H1 (cell line): ENCODE measurements at regions not wholly inside any gene's neighbourhood (a gene's known extent, or its start where the extent isn't known, plus 50 kb on each side); places are given as distances from the start of the nearest gene placed in this dataset.
A peak's percentile ranks its signal among the peaks of the same experiment; 100 is the strongest.

Experiments used
- CTCF ChIA-PET: fragments of 300-600 bp; sonication (Branson Sonifier 250); formaldehyde crosslinking; loops from one replicate; lab custom pipeline; 2021; ENCODE audit not compliant: partially characterized antibody; lab: Charles Lee
- POLR2A ChIA-PET: fragments of 300-600 bp; sonication (Branson Sonifier 250); formaldehyde crosslinking; loops from one replicate; lab custom pipeline; 2021; ENCODE audit warnings: inconsistent platforms; ENCODE audit not compliant: partially characterized antibody; lab: Charles Lee
- DNase-seq, 2 experiments: peaks; one replicate each; pipeline versions ENCODE4 v3.0.0 to v3.0.0-alpha.2; 2010 to 2022; ENCODE audit warnings: low spot score in 2 of 2, low read depth in 1 of 2, mixed read lengths in 1 of 2
- FAIRE-seq: peaks from 2 replicates; lab custom pipeline; 2011; peaks lifted over from hg19 to GRCh38; lab: Jason Lieb, UNC
- H2AFZ ChIP-seq: 2 replicates; pipeline ENCODE4 v1.8.1; 2012; ENCODE audit warnings: low read length, inconsistent platforms
- H2AK5ac ChIP-seq: 2 replicates; pipeline ENCODE4 v1.6.1; 2013; ENCODE audit warnings: low read depth, low read length
- H2BK120ac ChIP-seq: replicated peaks from 2 replicates; pipeline ENCODE3; 2013; ENCODE audit warnings: low read depth, low read length, inconsistent platforms
- H2BK12ac ChIP-seq: 2 replicates; pipeline ENCODE4 v1.6.1; 2013; ENCODE audit warnings: low read depth, low read length
- H2BK15ac ChIP-seq: 2 replicates; pipeline ENCODE4 v1.6.1; 2013; ENCODE audit warnings: low read length
- H2BK20ac ChIP-seq: 2 replicates; pipeline ENCODE4 v1.6.1; 2013; ENCODE audit warnings: low read length
- H2BK5ac ChIP-seq: 2 replicates; pipeline ENCODE4 v1.6.1; 2013; ENCODE audit warnings: low read depth, low read length
- H3K14ac ChIP-seq: 2 replicates; pipeline ENCODE4 v1.6.1; 2013; ENCODE audit warnings: inconsistent platforms; ENCODE audit not compliant: insufficient read length
- H3K18ac ChIP-seq: 2 replicates; pipeline ENCODE4 v1.6.1; 2013; ENCODE audit warnings: low read length; ENCODE audit errors: extremely low read depth
- H3K23ac ChIP-seq: 2 replicates; pipeline ENCODE4 v1.6.1; 2013; ENCODE audit warnings: inconsistent platforms; ENCODE audit not compliant: insufficient read length
- H3K23me2 ChIP-seq: 2 replicates; pipeline ENCODE4 v1.6.1; 2013; ENCODE audit warnings: low read depth, low read length
- H3K27ac ChIP-seq: 2 replicates; pipeline ENCODE4 v1.6.1; 2011; ENCODE audit warnings: low read depth, low read length, inconsistent platforms
- H3K27me3 ChIP-seq, 4 experiments: replicated peaks in 1 of 4; 1 replicate in 1 of 4; 2 replicates in 3 of 4; pipeline versions ENCODE4 v1.6.1 to v1.8.1; 2011 to 2013; ENCODE audit warnings: low read length in 3 of 4, mild to moderate bottlenecking in 3 of 4, inconsistent platforms in 2 of 4, mixed read lengths in 2 of 4, moderate library complexity in 1 of 4; ENCODE audit not compliant: control insufficient read depth in 3 of 4, insufficient read depth in 3 of 4; ENCODE audit errors: extremely low read depth in 1 of 4
- H3K36me3 ChIP-seq, 4 experiments: 2 replicates each; pipeline versions ENCODE4 v1.6.1 to v1.8.1; 2011 to 2013; ENCODE audit warnings: mild to moderate bottlenecking in 4 of 4, low read length in 3 of 4, moderate library complexity in 2 of 4, control low read depth in 1 of 4, inconsistent platforms in 1 of 4; ENCODE audit not compliant: insufficient read depth in 4 of 4, control insufficient read depth in 2 of 4
- H3K4ac ChIP-seq: replicated peaks from 2 replicates; pipeline ENCODE3; 2013; ENCODE audit warnings: low read length, low read depth, mixed read lengths, inconsistent platforms; ENCODE audit not compliant: insufficient read length
- H3K4me1 ChIP-seq, 4 experiments: replicated peaks in 1 of 4; 1 replicate in 1 of 4; 2 replicates in 3 of 4; pipeline versions ENCODE4 v1.6.1 to v1.8.1; 2011 to 2013; ENCODE audit warnings: low read length in 3 of 4, inconsistent platforms in 2 of 4, mixed read lengths in 1 of 4; ENCODE audit not compliant: insufficient read depth in 4 of 4, control insufficient read depth in 3 of 4
- H3K4me2 ChIP-seq, 2 experiments: 2 replicates each; pipeline versions ENCODE4 v1.6.1 to v1.8.1; 2011 to 2013; ENCODE audit warnings: low read depth in 2 of 2, low read length in 2 of 2, control low read depth in 1 of 2, inconsistent platforms in 1 of 2, mild to moderate bottlenecking in 1 of 2; ENCODE audit not compliant: insufficient read depth in 1 of 2
- H3K4me3 ChIP-seq, 4 experiments: fragments of 200-600, 300-600 bp in 1 of 4; sonication (generic), shearing (Covaris generic), sonication (Bioruptor Twin) in 1 of 4; 2 replicates each; pipeline versions ENCODE4 v1.5.1 to v1.8.1; 2011 to 2016; ENCODE audit warnings: low read length in 4 of 4, low read depth in 3 of 4, control low read depth in 2 of 4, inconsistent platforms in 2 of 4, mild to moderate bottlenecking in 2 of 4, mixed read lengths in 1 of 4, moderate library complexity in 1 of 4; ENCODE audit not compliant: insufficient read depth in 2 of 4; ENCODE audit errors: extremely low read depth in 1 of 4
- H3K56ac ChIP-seq: replicated peaks from 2 replicates; pipeline ENCODE3; 2013; ENCODE audit warnings: low read depth, mild to moderate bottlenecking, mixed read lengths, low read length, inconsistent platforms; ENCODE audit not compliant: insufficient read length
- H3K79me1 ChIP-seq: 2 replicates; pipeline ENCODE4 v1.6.1; 2013; ENCODE audit warnings: low read depth, low read length, control low read depth
- H3K79me2 ChIP-seq, 2 experiments: 2 replicates each; pipeline versions ENCODE4 v1.6.1 to v1.8.1; 2012 to 2013; ENCODE audit warnings: low read length in 2 of 2, mild to moderate bottlenecking in 2 of 2, inconsistent platforms in 1 of 2; ENCODE audit not compliant: insufficient read depth in 2 of 2, control insufficient read depth in 1 of 2
- H3K9ac ChIP-seq, 4 experiments: replicated peaks in 1 of 4; 1 replicate in 1 of 4; 2 replicates in 3 of 4; pipeline versions ENCODE4 v1.6.1 to v1.8.1; 2011 to 2013; ENCODE audit warnings: low read depth in 3 of 4, low read length in 3 of 4, control low read depth in 2 of 4, mild to moderate bottlenecking in 2 of 4, moderate library complexity in 2 of 4, inconsistent platforms in 1 of 4; ENCODE audit errors: extremely low read depth in 1 of 4
- H3K9me3 ChIP-seq, 2 experiments: 2 replicates each; pipeline versions ENCODE4 v1.6.1 to v1.8.1; 2012 to 2013; ENCODE audit warnings: mild to moderate bottlenecking in 2 of 2, moderate library complexity in 2 of 2, control low read depth in 1 of 2, inconsistent platforms in 1 of 2, low read depth in 1 of 2, low read length in 1 of 2, mixed read lengths in 1 of 2; ENCODE audit not compliant: insufficient read depth in 2 of 2
- H4K20me1 ChIP-seq, 2 experiments: replicated peaks in 1 of 2; 2 replicates each; pipeline versions ENCODE3 to v1.8.1; 2011 to 2013; ENCODE audit warnings: inconsistent platforms in 2 of 2, low read length in 2 of 2, mild to moderate bottlenecking in 1 of 2; ENCODE audit not compliant: insufficient read depth in 2 of 2, control insufficient read depth in 1 of 2
- H4K5ac ChIP-seq: 2 replicates; pipeline ENCODE4 v1.6.1; 2013; ENCODE audit warnings: low read length, low read depth, mixed read lengths, inconsistent platforms; ENCODE audit not compliant: insufficient read length
- H4K8ac ChIP-seq: 2 replicates; pipeline ENCODE4 v1.8.0; 2013; ENCODE audit warnings: mild to moderate bottlenecking, moderate library complexity, low read length, inconsistent platforms; ENCODE audit not compliant: insufficient read depth; ENCODE audit errors: extremely low read depth
- H4K91ac ChIP-seq: replicated peaks from 2 replicates; pipeline ENCODE3; 2013; ENCODE audit warnings: low read length, mixed read lengths, inconsistent platforms; ENCODE audit not compliant: insufficient read length
- CREB1 ChIP-seq: IDR thresholded peaks from 2 replicates; pipeline ENCODE4 v1.6.1; 2012; ENCODE audit warnings: inconsistent platforms
- CTCF ChIP-seq, 3 experiments: IDR thresholded peaks; 1 replicate in 2 of 3; 2 replicates in 1 of 3; pipeline versions ENCODE4 v1.5.1 to v1.6.1; 2011; ENCODE audit warnings: low read length in 3 of 3, mild to moderate bottlenecking in 3 of 3, inconsistent platforms in 2 of 3, low read depth in 1 of 3, moderate library complexity in 1 of 3; ENCODE audit not compliant: insufficient read depth in 1 of 3; ENCODE audit errors: control extremely low read depth in 1 of 3
- EZH2 ChIP-seq: fragments of 200-600 bp; sonication (generic); IDR thresholded peaks from 2 replicates; pipeline ENCODE4 v1.7.1; 2012; ENCODE audit warnings: low read depth, mild to moderate bottlenecking, moderate library complexity, low read length, inconsistent platforms; ENCODE audit not compliant: severe bottlenecking
- HDAC2 ChIP-seq, 2 experiments: fragments of 300-600 bp in 1 of 2; sonication (generic) in 1 of 2; IDR thresholded peaks; 2 replicates each; pipeline ENCODE4 v1.6.1; 2011 to 2012; ENCODE audit warnings: low read depth in 2 of 2, low read length in 2 of 2, mild to moderate bottlenecking in 2 of 2, moderate library complexity in 2 of 2, borderline replicate concordance in 1 of 2, inconsistent platforms in 1 of 2
- JUN ChIP-seq: IDR thresholded peaks from 2 replicates; pipeline ENCODE4 v1.6.1; 2011; ENCODE audit warnings: low read depth, mild to moderate bottlenecking, improper control_type of control experiment, low read length
- NANOG ChIP-seq: IDR thresholded peaks from 2 replicates; pipeline ENCODE4 v1.6.1; 2011; ENCODE audit warnings: low read length, low read depth, mild to moderate bottlenecking, inconsistent platforms; ENCODE audit not compliant: insufficient read depth, poor library complexity, severe bottlenecking
- RBBP5 ChIP-seq: IDR thresholded peaks from 2 replicates; pipeline ENCODE4 v1.7.1; 2012; ENCODE audit warnings: low read depth, mild to moderate bottlenecking, inconsistent platforms, low read length, moderate library complexity, borderline replicate concordance
- SIX5 ChIP-seq: IDR thresholded peaks from 2 replicates; pipeline ENCODE4 v1.6.1; 2011; ENCODE audit warnings: mild to moderate bottlenecking, low read depth, low read length
- SP4 ChIP-seq: IDR thresholded peaks from 2 replicates; pipeline ENCODE4 v1.6.1; 2012; ENCODE audit warnings: low read length, inconsistent platforms
- SUZ12 ChIP-seq: fragments of 200-600 bp; sonication (generic); IDR thresholded peaks from 2 replicates; pipeline ENCODE4 v1.6.1; 2012; ENCODE audit warnings: mild to moderate bottlenecking, inconsistent platforms, low read length, moderate library complexity, mixed read lengths
- TEAD4 ChIP-seq: IDR thresholded peaks from 2 replicates; pipeline ENCODE4 v1.6.1; 2012; ENCODE audit warnings: low read depth, low read length, inconsistent platforms, mixed read lengths
- WGBS, 2 experiments: shearing (Covaris generic) in 1 of 2; methylation state at CpG; one replicate each; pipeline versions ENCODE4 v1.1.6 to v1.1.7; 2013 to 2015; ENCODE audit warnings: low lambda C conversion rate in 2 of 2, mixed read lengths in 2 of 2, inconsistent platforms in 1 of 2, low coverage in 1 of 2, missing lambda C conversion rate in 1 of 2; ENCODE audit not compliant: insufficient replicate concordance in 2 of 2, insufficient coverage in 1 of 2, insufficient read length in 1 of 2; ENCODE audit errors: extremely low coverage in 1 of 2, missing lambda C conversion rate in 1 of 2; 5-methylcytosine and 5-hydroxymethylcytosine counted together

- DNase-seq (no peak), FAIRE-seq (no peak)
- Histone ChIP-seq H3K23me2 (no peaks in the 10 kb centered on the region), H4K20me1 (peaks cover 0 to 2% of the 10 kb centered on the region in 2 experiments), H2AK5ac (no peak overlapping the region), H2AFZ (no peak overlapping the region), H4K91ac (no peak overlapping the region), H3K4me2 (peak overlapping the region; percentile 18 to 44; a peak in 1 of 4 replicates), H3K18ac (no peak overlapping the region), H3K23ac (no peak overlapping the region), H3K4ac (no peak overlapping the region), H3K9ac (no peak overlapping the region), H3K79me1 (no peaks in the 10 kb centered on the region), H2BK5ac (no peak overlapping the region), H3K27me3 (peaks cover 0 to 17% (median under 1%) of the 10 kb centered on the region in 4 experiments; a peak in 5 of 7 replicates), H4K5ac (no peak overlapping the region), H2BK20ac (no peak overlapping the region), H3K9me3 (no peaks in the 10 kb centered on the region; a peak in 1 of 4 replicates), H3K79me2 (no peaks in the 10 kb centered on the region), H3K14ac (no peak overlapping the region), H3K36me3 (no peaks in the 10 kb centered on the region), H3K4me3 (no peak overlapping the region), H3K27ac (no peak overlapping the region), H3K56ac (no peak overlapping the region), H4K8ac (no peak overlapping the region), H3K4me1 (peaks cover 7 to 40% (median 16%) of the 10 kb centered on the region in 4 experiments; a peak in 5 of 7 replicates), H2BK120ac (no peak overlapping the region), H2BK15ac (no peak overlapping the region), H2BK12ac (no peak overlapping the region)
- POLR2A ChIA-PET, result interaction anchor here (1.0 kb wide), 1 partner anchor 50 kb away, joined by 3 read pairs; no protein-coding TSS in a partner anchor
- CTCF ChIA-PET, result interaction anchor here (0.7 to 2.5 kb wide), 5 partner anchors 9 to 344 kb away, joined by 3 to 15 read pairs (median 9); no protein-coding TSS in a partner anchor
- 10% methylated on average over 4 of the region's 4 CpGs; no CpG with 5 or more reads in 1 of the 2 experiments for WGBS, 2 experiments
- TF ChIP-seq SIX5 (no peak), SUZ12 (no peak), HDAC2 (IDR thresholded peaks at IDR 0.05; ENCODE audit: borderline replicate concordance in 1 of 2, low read depth in 2 of 2, low read length in 2 of 2) (0 out of 4 replicates have a peak, but pooled peaks of 1 of the 2 experiments have one; percentile 64), RBBP5 (no peak), JUN (no peak), NANOG (no peak), SP4 (no peak), CREB1 (no peak), EZH2 (no peak), CTCF (IDR thresholded peaks at IDR 0.05; ENCODE audit: control extremely low read depth in 1 of 3, insufficient read depth in 1 of 3, low read depth in 1 of 3, low read length in 3 of 3) (no peak), TEAD4 (peak; percentile 61; the same call in 1 of the 2 replicates)
Measured at GRCh38 chr18:73895701-73896100, 251.9 kb downstream of the FBXO15 start.
